Panc1 (cell line): ENCODE measurements at regions not wholly inside any gene's neighbourhood (a gene's known extent, or its start where the extent isn't known, plus 50 kb on each side); places are given as distances from the start of the nearest gene placed in this dataset.

Experiments used
- CTCF ChIP-seq: fragments of 450-650 bp; IDR thresholded peaks from 2 replicates; pipeline ENCODE4 v1.5.1; 2017; ENCODE audit warnings: mild to moderate bottlenecking
- POLR2AphosphoS5 ChIP-seq: IDR thresholded peaks from 2 replicates; pipeline ENCODE4 v1.6.1; 2012; ENCODE audit warnings: mild to moderate bottlenecking, low read depth, low read length, moderate library complexity
- SIN3A ChIP-seq: IDR thresholded peaks from 2 replicates; pipeline ENCODE4 v1.6.1; 2012; ENCODE audit warnings: low read depth, mild to moderate bottlenecking, low read length, moderate library complexity, borderline replicate concordance; ENCODE audit not compliant: insufficient read depth
- TF ChIP-seq, protein P1 (sequence below), 2 experiments: IDR thresholded peaks; 2 replicates each; pipeline ENCODE4 v1.6.1; 2011 to 2012; ENCODE audit warnings: low read depth in 2 of 2, control low read depth in 1 of 2, low read length in 1 of 2, mild to moderate bottlenecking in 1 of 2, moderate library complexity in 1 of 2; ENCODE audit not compliant: insufficient read depth in 1 of 2

GRCh38 chr5:29662876-29663275 is 1530.6 kb upstream of the CDH6 start:
- TF ChIP-seq CTCF = no peak
- TF ChIP-seq SIN3A = no peak
- TF ChIP-seq, protein P1, sequence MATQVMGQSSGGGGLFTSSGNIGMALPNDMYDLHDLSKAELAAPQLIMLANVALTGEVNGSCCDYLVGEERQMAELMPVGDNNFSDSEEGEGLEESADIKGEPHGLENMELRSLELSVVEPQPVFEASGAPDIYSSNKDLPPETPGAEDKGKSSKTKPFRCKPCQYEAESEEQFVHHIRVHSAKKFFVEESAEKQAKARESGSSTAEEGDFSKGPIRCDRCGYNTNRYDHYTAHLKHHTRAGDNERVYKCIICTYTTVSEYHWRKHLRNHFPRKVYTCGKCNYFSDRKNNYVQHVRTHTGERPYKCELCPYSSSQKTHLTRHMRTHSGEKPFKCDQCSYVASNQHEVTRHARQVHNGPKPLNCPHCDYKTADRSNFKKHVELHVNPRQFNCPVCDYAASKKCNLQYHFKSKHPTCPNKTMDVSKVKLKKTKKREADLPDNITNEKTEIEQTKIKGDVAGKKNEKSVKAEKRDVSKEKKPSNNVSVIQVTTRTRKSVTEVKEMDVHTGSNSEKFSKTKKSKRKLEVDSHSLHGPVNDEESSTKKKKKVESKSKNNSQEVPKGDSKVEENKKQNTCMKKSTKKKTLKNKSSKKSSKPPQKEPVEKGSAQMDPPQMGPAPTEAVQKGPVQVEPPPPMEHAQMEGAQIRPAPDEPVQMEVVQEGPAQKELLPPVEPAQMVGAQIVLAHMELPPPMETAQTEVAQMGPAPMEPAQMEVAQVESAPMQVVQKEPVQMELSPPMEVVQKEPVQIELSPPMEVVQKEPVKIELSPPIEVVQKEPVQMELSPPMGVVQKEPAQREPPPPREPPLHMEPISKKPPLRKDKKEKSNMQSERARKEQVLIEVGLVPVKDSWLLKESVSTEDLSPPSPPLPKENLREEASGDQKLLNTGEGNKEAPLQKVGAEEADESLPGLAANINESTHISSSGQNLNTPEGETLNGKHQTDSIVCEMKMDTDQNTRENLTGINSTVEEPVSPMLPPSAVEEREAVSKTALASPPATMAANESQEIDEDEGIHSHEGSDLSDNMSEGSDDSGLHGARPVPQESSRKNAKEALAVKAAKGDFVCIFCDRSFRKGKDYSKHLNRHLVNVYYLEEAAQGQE (IDR thresholded peaks at IDR 0.05; ENCODE audit: insufficient read depth in 1 of 2, low read depth in 2 of 2, low read length in 1 of 2) = no peak
- no peak for TF ChIP-seq POLR2AphosphoS5
